Nephron progenitor cell (in vitro differentiated cells): ENCODE measurements at regions not wholly inside any gene's neighbourhood (a gene's known extent, or its start where the extent isn't known, plus 50 kb on each side); places are given as distances from the start of the nearest gene placed in this dataset.

Experiments
- DNase-seq: peaks from one replicate; pipeline ENCODE4 v3.0.0; 2021
- H3K27ac Mint-ChIP-seq: 2 replicates; pipeline ENCODE4 v1.8.0; 2021; ENCODE audit warnings: mild to moderate bottlenecking, moderate library complexity, mixed read lengths
- H3K27me3 Mint-ChIP-seq: 2 replicates; pipeline ENCODE4 v1.8.0; 2021; ENCODE audit warnings: mild to moderate bottlenecking, low read depth, mixed read lengths; ENCODE audit not compliant: poor library complexity
- H3K36me3 Mint-ChIP-seq: 2 replicates; pipeline ENCODE4 v1.8.0; 2021; ENCODE audit warnings: low read depth, mixed read lengths
- H3K4me1 Mint-ChIP-seq: 2 replicates; pipeline ENCODE4 v1.8.0; 2021; ENCODE audit warnings: mixed read lengths
- H3K4me3 Mint-ChIP-seq: 2 replicates; pipeline ENCODE4 v1.8.0; 2021; ENCODE audit warnings: mild to moderate bottlenecking, moderate library complexity, mixed read lengths
- H3K9me3 Mint-ChIP-seq: 2 replicates; pipeline ENCODE4 v1.8.0; 2021; ENCODE audit warnings: mild to moderate bottlenecking, moderate library complexity, mixed read lengths
- CTCF ChIP-seq: fragments of 200-600 bp; sonication (generic); IDR thresholded peaks from 2 replicates; pipeline ENCODE4 v1.5.0; 2021; ENCODE audit warnings: antibody characterized with exemption

- no peak overlapping the region for H3K4me3 Mint-ChIP-seq
- H3K27ac Mint-ChIP-seq: no peak overlapping the region
- peaks cover 24% of the 10 kb centered on the region for H3K27me3 Mint-ChIP-seq
- H3K9me3 Mint-ChIP-seq: no peaks in the 10 kb centered on the region
- peaks cover 49% of the 10 kb centered on the region for H3K4me1 Mint-ChIP-seq
- DNase-seq: no peak
- no peaks in the 10 kb centered on the region for H3K36me3 Mint-ChIP-seq
- no peak for TF ChIP-seq CTCF
Measured at GRCh38 chr17:74054249-74054648, 149.2 kb upstream of the RPL38 start.

GRCh38 chr17:74055508-74056160, 147.8 kb upstream of the RPL38 start:
- H3K4me3 Mint-ChIP-seq: no peak overlapping the region
- no peak overlapping the region for H3K27ac Mint-ChIP-seq
- H3K4me1 Mint-ChIP-seq: peaks cover 41% of the 10 kb centered on the region
- H3K36me3 Mint-ChIP-seq: no peaks in the 10 kb centered on the region
- peaks cover 20% of the 10 kb centered on the region for H3K27me3 Mint-ChIP-seq
- no peak for TF ChIP-seq CTCF
- H3K9me3 Mint-ChIP-seq: peaks cover 3% of the 10 kb centered on the region
- no peak for DNase-seq

- TF ChIP-seq CTCF: no peak
- H3K4me1 Mint-ChIP-seq: peaks cover 21% of the 10 kb centered on the region
- H3K36me3 Mint-ChIP-seq: no peaks in the 10 kb centered on the region
- no peak overlapping the region for H3K27ac Mint-ChIP-seq
- no peak for DNase-seq
- peaks cover 19% of the 10 kb centered on the region for H3K27me3 Mint-ChIP-seq
- H3K4me3 Mint-ChIP-seq: no peak overlapping the region
- peaks cover 3% of the 10 kb centered on the region for H3K9me3 Mint-ChIP-seq
Measured at GRCh38 chr17:74059479-74060240, 143.8 kb upstream of the RPL38 start.

GRCh38 chr17:74061758-74062157, 141.7 kb upstream of the RPL38 start:
- no peak overlapping the region for H3K4me3 Mint-ChIP-seq
- H3K27ac Mint-ChIP-seq: no peak overlapping the region
- DNase-seq: no peak
- peaks cover 3% of the 10 kb centered on the region for H3K9me3 Mint-ChIP-seq
- peaks cover 21% of the 10 kb centered on the region for H3K4me1 Mint-ChIP-seq
- peaks cover 19% of the 10 kb centered on the region for H3K27me3 Mint-ChIP-seq
- TF ChIP-seq CTCF: no peak
- no peaks in the 10 kb centered on the region for H3K36me3 Mint-ChIP-seq

- peaks cover 3% of the 10 kb centered on the region for H3K9me3 Mint-ChIP-seq
- no peak for DNase-seq
- no peak for TF ChIP-seq CTCF
- no peak overlapping the region for H3K4me3 Mint-ChIP-seq
- no peak overlapping the region for H3K27ac Mint-ChIP-seq
- no peaks in the 10 kb centered on the region for H3K36me3 Mint-ChIP-seq
- H3K27me3 Mint-ChIP-seq: peaks cover 20% of the 10 kb centered on the region
- peaks cover 19% of the 10 kb centered on the region for H3K4me1 Mint-ChIP-seq
Measured at GRCh38 chr17:74062234-74062633, 141.2 kb upstream of the RPL38 start.
